Heart left ventricle (tissue), 16 donors: ENCODE measurements at regions not wholly inside any gene's neighbourhood (a gene's known extent, or its start where the extent isn't known, plus 50 kb on each side); places are given as distances from the start of the nearest gene placed in this dataset.
A peak's percentile ranks its signal among the peaks of the same experiment; 100 is the strongest.

Experiments
- ATAC-seq, 4 donors: fragments of 200-7000 bp; cut with Tn5 transposase; one replicate each; pipeline ENCODE4 v1.9.1; 2020 to 2022; ENCODE audit warnings: moderate library complexity in 4 of 4, mild to moderate bottlenecking in 3 of 4, moderate number of reproducible peaks in 1 of 4
- DNase-seq, 5 donors: peaks; one replicate each; pipeline ENCODE4 v3.0.0-alpha.2; 2020
- H3K27ac ChIP-seq, 12 donors: fragments of 200-600 bp; sonication (generic) in 4 of 12; one replicate each; pipeline versions ENCODE4 v1.5.0 to v1.8.0; 2016 to 2022; ENCODE audit warnings: mild to moderate bottlenecking in 2 of 12
- H3K27me3 ChIP-seq, 9 donors: fragments of 200-600 bp; sonication (generic) in 2 of 9; one replicate each; pipeline versions ENCODE4 v1.5.1 to v1.8.0; 2016 to 2022; ENCODE audit warnings: mild to moderate bottlenecking in 3 of 9
- H3K36me3 ChIP-seq, 9 donors: fragments of 200-600 bp; sonication (generic) in 2 of 9; one replicate each; pipeline versions ENCODE4 v1.5.0 to v1.8.0; 2018 to 2022; ENCODE audit warnings: mild to moderate bottlenecking in 2 of 9
- H3K4me1 ChIP-seq, 12 donors: fragments of 200-600 bp; sonication (generic) in 4 of 12; one replicate each; pipeline versions ENCODE4 v1.5.0 to v1.8.0; 2016 to 2022; ENCODE audit warnings: mild to moderate bottlenecking in 3 of 12
- H3K4me3 ChIP-seq, 12 donors: fragments of 200-600 bp; sonication (generic) in 4 of 12; one replicate each; pipeline versions ENCODE4 v1.5.0 to v1.8.0; 2017 to 2022; ENCODE audit warnings: mild to moderate bottlenecking in 9 of 12, moderate library complexity in 4 of 12
- H3K9me3 ChIP-seq, 12 donors: fragments of 200-600 bp; sonication (generic) in 4 of 12; one replicate each; pipeline versions ENCODE4 v1.5.0 to v1.8.0; 2016 to 2022; ENCODE audit warnings: mild to moderate bottlenecking in 1 of 12
- POLR2A ChIP-seq, 2 donors: fragments of 450-650 bp; IDR thresholded peaks; one replicate each; pipeline ENCODE4 v1.6.1; 2017; ENCODE audit warnings: antibody characterized with exemption in 2 of 2, mild to moderate bottlenecking in 2 of 2, moderate library complexity in 2 of 2
- WGBS, 4 donors: extraction: QIAGEN DNeasy Blood & Tissue Kit in 2 of 4; methylation state at CpG; one replicate each; pipeline versions ENCODE4 v1.1.5 to v1.1.7; 2013 to 2018; 5-methylcytosine and 5-hydroxymethylcytosine counted together
- intact Hi-C, 10 donors: fragments of 100-400 bp; cut with DNase I; formaldehyde crosslinking; loops; one replicate each; pipeline versions ENCODE4 v1.11.1 to v1.14.2; 2022
- TF ChIP-seq, protein P1 (sequence below), 12 donors: fragments of 200-600 bp; sonication (generic) in 4 of 12; IDR thresholded peaks; one replicate each; pipeline versions ENCODE4 v1.5.0 to v1.8.0; 2018 to 2022; ENCODE audit warnings: antibody characterized with exemption in 12 of 12, mild to moderate bottlenecking in 5 of 12
- donor health status: ischemic (EF 13 %, LVEDD 7.1; RV severe dilation, severe dysfunction).
- donor health status: healthy with polysubstance abuse.
- donor health status: DM: no; HTN: yes; CAD: no.
- donor health status: DM: no; HTN: no; CAD: no.
- donor health status: ischemic (EF 25% LVEDD 6.9; RV normal size, moderate dysfunction).
- donor health status: ischemic (EF 25% LVEDD 5.7; RV mildly dilated, moderate dysfunction).
- donor health status: healthy.
- donor health status: DM: yes; HTN: yes; CAD: no.
- donor health status: ischemic (EF 35%, LVEDD 5.7; RV mildly dilated, moderate dysfunction).
- donor health status: nonischemic (EF 11% LVEDD 7.7; RV severe dilation, severe dysfunction).
- donor health status: DM: yes; HTN: yes; CAD: no.
- donor health status: PGD.
- donor health status: ischemic (EF 29% LVEDD 5.4; RV normal size, mild dysfunction).
- donor health status: nonischemic (EF 23%, LVEDD 6.1; RV moderate dilation, normal function).

DNA sequence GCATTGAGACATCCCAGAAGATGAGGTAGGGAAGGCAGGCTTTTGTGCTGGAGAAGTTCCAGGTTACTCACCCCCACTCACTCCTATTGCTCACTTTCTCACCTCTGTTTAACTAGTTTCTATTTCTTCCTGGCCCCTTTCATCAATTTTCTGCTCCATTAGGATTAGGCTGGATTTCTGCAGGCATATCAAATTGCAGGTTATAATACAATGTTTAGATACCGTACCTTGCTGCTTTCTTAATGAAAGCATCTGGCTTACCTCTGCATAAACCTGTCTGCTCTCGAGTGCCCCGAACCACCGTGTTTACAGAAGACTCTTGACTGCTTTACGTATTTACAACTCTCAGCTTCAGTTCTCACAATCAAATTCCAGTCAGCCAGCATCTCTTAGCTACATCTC is 173.7 kb downstream of the ADAMTS15 start:
- Histone ChIP-seq H3K27me3 (no peaks in the 10 kb centered on the region), H3K36me3 (no peaks in the 10 kb centered on the region), H3K4me1 (peaks cover 0 to 13% (median 6%) of the 10 kb centered on the region in 12 donors), H3K9me3 (peaks cover 0 to 5% (median 0%) of the 10 kb centered on the region in 12 donors), H3K27ac (no peak overlapping the region), H3K4me3 (no peak overlapping the region)
- 77 to 96% (median 88%) methylated on average over 5 of the region's 5 CpGs for WGBS, 4 donors
- intact Hi-C loops, result no loop called here
- TF ChIP-seq, protein P1, sequence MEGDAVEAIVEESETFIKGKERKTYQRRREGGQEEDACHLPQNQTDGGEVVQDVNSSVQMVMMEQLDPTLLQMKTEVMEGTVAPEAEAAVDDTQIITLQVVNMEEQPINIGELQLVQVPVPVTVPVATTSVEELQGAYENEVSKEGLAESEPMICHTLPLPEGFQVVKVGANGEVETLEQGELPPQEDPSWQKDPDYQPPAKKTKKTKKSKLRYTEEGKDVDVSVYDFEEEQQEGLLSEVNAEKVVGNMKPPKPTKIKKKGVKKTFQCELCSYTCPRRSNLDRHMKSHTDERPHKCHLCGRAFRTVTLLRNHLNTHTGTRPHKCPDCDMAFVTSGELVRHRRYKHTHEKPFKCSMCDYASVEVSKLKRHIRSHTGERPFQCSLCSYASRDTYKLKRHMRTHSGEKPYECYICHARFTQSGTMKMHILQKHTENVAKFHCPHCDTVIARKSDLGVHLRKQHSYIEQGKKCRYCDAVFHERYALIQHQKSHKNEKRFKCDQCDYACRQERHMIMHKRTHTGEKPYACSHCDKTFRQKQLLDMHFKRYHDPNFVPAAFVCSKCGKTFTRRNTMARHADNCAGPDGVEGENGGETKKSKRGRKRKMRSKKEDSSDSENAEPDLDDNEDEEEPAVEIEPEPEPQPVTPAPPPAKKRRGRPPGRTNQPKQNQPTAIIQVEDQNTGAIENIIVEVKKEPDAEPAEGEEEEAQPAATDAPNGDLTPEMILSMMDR (IDR thresholded peaks at IDR 0.05), result no peak
- no peak for TF ChIP-seq POLR2A (IDR thresholded peaks at IDR 0.05)
- DNase-seq (no peak), ATAC-seq (no peak)

DNA sequence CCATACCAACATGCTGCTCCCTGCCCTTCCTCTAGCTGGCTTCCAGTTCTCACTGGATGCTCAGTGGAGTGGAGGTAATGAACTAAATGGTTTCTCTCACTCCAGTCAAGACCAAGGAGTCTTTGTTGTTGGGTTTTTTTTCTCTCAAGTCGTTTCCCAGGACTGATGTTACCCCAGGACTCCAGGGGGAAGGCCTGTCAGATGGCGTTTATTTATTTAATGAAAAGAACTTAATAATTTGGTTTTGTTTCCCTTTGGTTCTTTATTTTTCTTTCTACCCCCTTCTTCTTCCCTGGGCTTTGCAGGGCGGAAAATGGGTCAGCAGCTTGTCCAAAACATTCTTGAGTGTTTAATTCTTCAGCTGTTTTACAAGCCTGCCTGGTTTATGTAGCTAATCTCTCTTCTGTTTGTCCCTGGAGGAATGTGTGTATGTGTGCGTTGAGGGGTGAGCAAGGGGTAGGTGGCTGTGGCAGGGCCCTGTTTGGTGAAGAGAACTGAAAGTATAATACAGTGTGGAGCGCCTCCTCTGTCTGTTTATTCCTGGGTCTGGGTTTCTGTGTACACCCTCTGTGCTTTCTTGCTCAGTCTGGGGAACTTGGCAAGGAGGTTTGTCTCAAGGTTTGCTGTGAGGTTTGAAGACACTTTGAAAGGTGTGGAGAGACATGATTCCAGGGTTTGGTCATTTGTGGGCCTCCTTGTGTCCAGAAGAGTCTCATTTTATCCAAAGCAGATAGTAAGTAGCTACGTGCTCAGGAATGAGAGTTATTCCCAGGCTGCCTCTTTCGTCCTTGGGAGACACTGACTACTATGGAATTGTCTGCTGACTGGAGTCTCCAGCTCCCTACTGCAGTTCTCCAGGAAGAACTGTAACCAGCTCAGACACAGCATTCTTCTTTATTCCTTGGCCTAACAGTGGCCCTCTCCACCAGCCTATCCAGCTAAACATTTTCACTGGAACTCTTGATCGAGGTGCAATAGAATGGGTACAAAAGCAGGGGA is 175.5 kb downstream of the ADAMTS15 start:
- DNase-seq (no peak), ATAC-seq (peak; percentile 73 to 91 (median 86))
- TF ChIP-seq POLR2A (IDR thresholded peaks at IDR 0.05), result no peak
- TF ChIP-seq, protein P1 (IDR thresholded peaks at IDR 0.05), result peak in 5 of 12 donors; percentile 3 to 37 (median 18)
- H3K9me3 ChIP-seq, result no peaks in the 10 kb centered on the region
- intact Hi-C loops, result no loop called here
- H3K36me3 ChIP-seq, result no peaks in the 10 kb centered on the region
- peaks cover 0 to 13% (median 6%) of the 10 kb centered on the region in 12 donors for H3K4me1 ChIP-seq
- H3K27me3 ChIP-seq, result no peaks in the 10 kb centered on the region
- no peak overlapping the region for H3K4me3 ChIP-seq
- H3K27ac ChIP-seq, result peak overlapping the region in 9 of 12 donors; percentile 17 to 66 (median 35)
- 56 to 63% (median 58%) methylated on average over 8 of the region's 8 CpGs for WGBS, 4 donors

DNA sequence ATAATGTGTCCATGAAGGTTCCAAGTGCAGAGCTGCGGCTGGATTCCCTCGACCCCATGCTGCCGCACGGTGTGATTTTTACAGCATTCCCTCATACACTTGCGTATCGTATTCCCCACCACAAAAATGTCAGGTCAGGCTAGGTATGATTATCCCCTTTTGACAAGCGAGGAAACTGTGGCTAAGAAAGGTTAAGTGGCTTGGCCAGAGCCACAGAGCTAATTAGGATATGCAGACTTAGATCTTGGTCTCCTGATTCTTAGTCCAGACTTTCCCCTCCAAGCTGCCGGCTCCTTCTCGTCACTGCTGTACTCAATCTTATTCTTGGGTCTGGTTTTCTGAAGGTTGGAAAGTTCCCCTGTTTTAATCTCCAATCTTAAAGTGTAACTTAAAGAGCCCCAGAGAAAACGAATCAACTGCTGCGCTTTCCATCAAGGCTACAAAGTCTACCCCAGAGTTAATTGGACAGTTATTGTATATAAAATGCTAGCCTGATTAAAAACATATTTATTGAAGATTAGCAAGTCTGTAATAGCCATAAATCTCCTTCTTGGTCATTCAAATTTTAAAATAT is 176.6 kb downstream of the ADAMTS15 start:
- TF ChIP-seq, protein P1 (IDR thresholded peaks at IDR 0.05), result no peak
- TF ChIP-seq POLR2A (IDR thresholded peaks at IDR 0.05), result no peak
- H3K27me3 ChIP-seq, result no peaks in the 10 kb centered on the region
- intact Hi-C loops, result no loop called here
- H3K36me3 ChIP-seq, result no peaks in the 10 kb centered on the region
- no peaks in the 10 kb centered on the region for H3K9me3 ChIP-seq
- 94 to 95% (median 95%) methylated on average over 11 of the region's 11 CpGs for WGBS, 4 donors
- peaks cover 0 to 13% (median 6%) of the 10 kb centered on the region in 12 donors for H3K4me1 ChIP-seq
- no peak overlapping the region for H3K4me3 ChIP-seq
- ATAC-seq (no peak), DNase-seq (no peak)
- peak overlapping the region in 1 of 12 donors; percentile 66 for H3K27ac ChIP-seq
